Head of caudate nucleus (tissue), 42 donors: ENCODE measurements at regions not wholly inside any gene's neighbourhood (a gene's known extent, or its start where the extent isn't known, plus 50 kb on each side); places are given as distances from the start of the nearest gene placed in this dataset.
"Not testable (repeated sequence)": the region's sequence is repeated elsewhere in the genome, so short reads cannot be mapped to it uniquely, and the experiment has no call there.

Experiments
- DNase-seq, 42 donors: peaks; one replicate each; pipeline versions ENCODE4 v3.0.0 to v3.0.0-alpha.2; 2020 to 2021; ENCODE audit warnings: mixed read lengths in 7 of 42
- intact Hi-C: fragments of 100-400 bp; cut with DNase I; formaldehyde crosslinking; loops from one replicate; pipeline ENCODE4 v1.15.0; 2022

- no peak for DNase-seq
- intact Hi-C loops: no loop called here
Observed at GRCh38 chr5:17076272-17076671, 140.2 kb upstream of the MYO10 start.

- intact Hi-C loops: no loop called here
Observed at GRCh38 chr5:17077440-17078233, 139.8 kb upstream of the BASP1 start.

GRCh38 chr5:17079562-17079961, 137.9 kb upstream of the BASP1 start:
- intact Hi-C loops: no loop called here
- no peak for DNase-seq

More at GRCh38 chr5:17077440-17078233, 139.8 kb upstream of the BASP1 start:
- no peak for DNase-seq

GRCh38 chr5:17080361-17080760, 137.1 kb upstream of the BASP1 start:
- DNase-seq: no peak
- intact Hi-C loops: no loop called here

GRCh38 chr5:17081142-17081541, 136.3 kb upstream of the BASP1 start:
- intact Hi-C loops: no loop called here

GRCh38 chr5:17083276-17083675, 134.2 kb upstream of the BASP1 start:
- DNase-seq, intact Hi-C loops: not testable (repeated sequence)

More at GRCh38 chr5:17081142-17081541, 136.3 kb upstream of the BASP1 start:
- DNase-seq: no peak

GRCh38 chr5:17087035-17087434, 130.4 kb upstream of the BASP1 start:
- intact Hi-C loops: no loop called here
- DNase-seq: no peak

GRCh38 chr5:17088051-17088450, 129.4 kb upstream of the BASP1 start:
- intact Hi-C loops: no loop called here
- no peak for DNase-seq

- no peak for DNase-seq
- intact Hi-C loops: no loop called here
Observed at GRCh38 chr5:17089001-17089400, 128.4 kb upstream of the BASP1 start.

- no peak for DNase-seq
- intact Hi-C loops: no loop called here
Observed at GRCh38 chr5:17089690-17090089, 127.7 kb upstream of the BASP1 start.

GRCh38 chr5:17090839-17091238, 126.6 kb upstream of the BASP1 start:
- intact Hi-C loops: no loop called here
- DNase-seq: no peak

GRCh38 chr5:17094830-17095229, 122.6 kb upstream of the BASP1 start:
- intact Hi-C loops: no loop called here
- peak in 6 of 42 donors; percentile 5 to 40 (median 11) for DNase-seq

- DNase-seq: no peak
- intact Hi-C loops: no loop called here
Observed at GRCh38 chr5:17096952-17097695, 120.3 kb upstream of the BASP1 start.

GRCh38 chr5:17099946-17100345, 117.5 kb upstream of the BASP1 start:
- intact Hi-C loops: no loop called here
- no peak for DNase-seq

GRCh38 chr5:17103461-17103860, 114.0 kb upstream of the BASP1 start:
- no peak for DNase-seq
- intact Hi-C loops: no loop called here

GRCh38 chr5:17105744-17106418, 111.5 kb upstream of the BASP1 start:
- DNase-seq: peak in 16 of 42 donors; percentile 14 to 66 (median 30)
- intact Hi-C loops: no loop called here

- intact Hi-C loops: no loop called here
- DNase-seq: peak in 1 of 42 donors; percentile 21
Observed at GRCh38 chr5:17106521-17106920, 110.9 kb upstream of the BASP1 start.

- DNase-seq: not testable (repeated sequence)
Observed at GRCh38 chr5:17112091-17112716, 105.2 kb upstream of the BASP1 start.

GRCh38 chr5:17113174-17113958, 104.1 kb upstream of the BASP1 start:
- peak in 1 of 42 donors; percentile 18 for DNase-seq
- intact Hi-C loops: no loop called here

More at GRCh38 chr5:17112091-17112716, 105.2 kb upstream of the BASP1 start:
- intact Hi-C loops: not testable (repeated sequence)
